ENCODE measurements at regions not wholly inside any gene's neighbourhood (a gene's known extent, or its start where the extent isn't known, plus 50 kb on each side); places are given as distances from the start of the nearest gene placed in this dataset.

DNA sequence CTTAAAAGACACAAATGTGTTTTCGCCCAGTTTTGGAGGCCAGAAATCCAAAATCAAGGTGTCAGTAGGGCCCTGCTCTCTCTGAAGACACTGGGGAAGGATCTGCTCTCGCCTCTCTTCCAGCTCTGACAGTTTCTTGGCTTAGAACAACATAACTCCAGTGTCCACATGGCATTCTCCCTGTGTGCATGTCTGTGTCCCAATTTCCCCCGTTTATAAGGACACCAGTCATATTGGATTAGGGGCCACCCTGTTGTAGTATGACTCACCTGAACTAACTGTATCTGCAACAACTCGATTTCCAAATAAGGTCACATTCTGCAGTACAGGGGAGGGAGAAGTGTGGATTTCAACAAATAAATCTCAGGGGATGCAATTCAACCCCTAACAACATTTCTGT, 263.2 kb downstream of the SS18 start:
- Histone ChIP-seq H3K4me3 (no peak overlapping the region), H3K27ac (no peak overlapping the region)
- TF ChIP-seq, protein P1, sequence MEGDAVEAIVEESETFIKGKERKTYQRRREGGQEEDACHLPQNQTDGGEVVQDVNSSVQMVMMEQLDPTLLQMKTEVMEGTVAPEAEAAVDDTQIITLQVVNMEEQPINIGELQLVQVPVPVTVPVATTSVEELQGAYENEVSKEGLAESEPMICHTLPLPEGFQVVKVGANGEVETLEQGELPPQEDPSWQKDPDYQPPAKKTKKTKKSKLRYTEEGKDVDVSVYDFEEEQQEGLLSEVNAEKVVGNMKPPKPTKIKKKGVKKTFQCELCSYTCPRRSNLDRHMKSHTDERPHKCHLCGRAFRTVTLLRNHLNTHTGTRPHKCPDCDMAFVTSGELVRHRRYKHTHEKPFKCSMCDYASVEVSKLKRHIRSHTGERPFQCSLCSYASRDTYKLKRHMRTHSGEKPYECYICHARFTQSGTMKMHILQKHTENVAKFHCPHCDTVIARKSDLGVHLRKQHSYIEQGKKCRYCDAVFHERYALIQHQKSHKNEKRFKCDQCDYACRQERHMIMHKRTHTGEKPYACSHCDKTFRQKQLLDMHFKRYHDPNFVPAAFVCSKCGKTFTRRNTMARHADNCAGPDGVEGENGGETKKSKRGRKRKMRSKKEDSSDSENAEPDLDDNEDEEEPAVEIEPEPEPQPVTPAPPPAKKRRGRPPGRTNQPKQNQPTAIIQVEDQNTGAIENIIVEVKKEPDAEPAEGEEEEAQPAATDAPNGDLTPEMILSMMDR (IDR thresholded peaks at IDR 0.05), result no peak
- DNase-seq (ENCODE audit: low spot score), result no peak

DNA sequence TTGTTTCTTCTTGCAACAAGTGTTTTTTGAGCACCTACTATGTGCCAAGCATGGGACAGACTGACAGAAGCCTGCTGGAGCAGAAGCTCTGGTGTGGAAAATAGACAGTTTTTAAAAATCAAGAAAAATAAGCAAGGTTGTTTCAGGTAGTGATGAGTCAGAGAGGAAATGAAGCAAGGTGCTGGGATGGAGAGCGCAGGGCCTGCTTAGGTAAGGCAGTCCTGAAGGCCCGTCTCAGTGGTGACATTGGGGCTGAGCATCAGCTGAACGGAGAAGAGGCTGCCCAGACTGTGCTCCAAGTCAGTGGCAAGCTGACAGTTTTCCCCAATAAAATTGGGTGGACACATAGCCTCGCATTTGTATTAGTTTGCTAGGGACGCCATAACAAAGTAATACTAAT, 263.6 kb downstream of the SS18 start:
- DNase-seq (ENCODE audit: low spot score), result no peak
- TF ChIP-seq, protein P1 (IDR thresholded peaks at IDR 0.05), result no peak
- no peak overlapping the region for H3K27ac ChIP-seq
- H3K4me3 ChIP-seq, result no peak overlapping the region

DNA sequence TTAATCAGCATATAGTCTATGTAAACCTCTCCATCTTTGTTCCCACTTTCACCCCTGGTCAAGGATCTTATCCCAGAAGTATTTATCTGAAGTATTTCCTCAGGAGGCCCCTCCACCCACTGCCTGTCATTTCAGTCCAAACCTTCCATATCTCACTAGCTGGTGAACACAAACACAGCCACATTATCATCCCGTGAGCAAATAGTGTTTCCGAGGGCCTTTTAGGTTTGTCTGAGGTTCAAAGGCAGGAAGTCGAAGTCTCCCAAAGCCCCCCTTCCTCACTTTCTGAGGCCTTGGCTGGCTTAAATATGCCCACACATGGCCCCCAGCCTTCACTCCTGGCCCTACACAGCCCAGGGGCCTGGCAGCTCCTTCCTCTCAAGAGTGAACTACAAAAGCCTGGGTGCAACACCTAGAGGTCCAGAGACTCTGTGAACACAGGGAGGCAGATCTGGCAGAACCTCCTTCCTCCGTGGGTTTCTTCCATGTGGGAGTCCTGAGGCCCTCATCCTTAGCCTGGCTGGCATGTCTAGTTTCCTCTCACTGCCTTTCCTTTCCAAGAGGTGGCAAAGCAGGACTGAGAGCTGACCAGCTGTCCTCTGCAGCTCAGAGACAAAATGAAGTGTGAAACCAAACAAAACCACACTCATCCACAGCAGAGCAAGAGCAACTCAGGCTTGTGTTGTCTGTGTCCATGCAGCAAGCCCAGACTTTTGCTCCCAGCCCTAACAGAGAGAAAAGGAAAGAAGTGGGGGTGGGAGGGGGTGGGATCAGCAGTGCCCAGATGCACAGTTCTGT, 264.2 kb downstream of the SS18 start:
- no peak for DNase-seq (ENCODE audit: low spot score)
- TF ChIP-seq, protein P1 (IDR thresholded peaks at IDR 0.05), result no peak
- Histone ChIP-seq H3K27ac (no peak overlapping the region), H3K4me3 (no peak overlapping the region)

DNA sequence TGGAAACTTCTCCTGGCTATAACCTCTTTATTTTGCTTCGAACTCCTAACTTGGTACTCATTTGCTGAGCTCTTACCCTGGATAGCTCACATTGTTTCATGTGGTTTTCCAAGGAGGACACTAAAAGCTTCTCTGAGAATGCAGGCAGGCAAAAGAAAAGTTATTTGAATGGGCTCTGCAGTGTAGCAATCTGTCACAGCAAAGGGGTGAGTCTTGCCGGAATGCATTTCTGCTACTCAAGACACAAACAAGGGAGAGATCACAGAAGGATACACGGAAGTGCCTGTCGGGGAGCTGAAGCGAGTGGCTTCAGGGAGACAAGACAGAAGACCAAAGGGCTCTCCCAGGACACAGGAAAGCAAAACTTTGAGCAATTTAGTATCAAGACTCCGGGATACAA, 265.4 kb downstream of the SS18 start:
- TF ChIP-seq, protein P1 (IDR thresholded peaks at IDR 0.05), result no peak
- no peak for DNase-seq (ENCODE audit: low spot score)
- no peak overlapping the region for H3K4me3 ChIP-seq
- H3K27ac ChIP-seq, result no peak overlapping the region

DNA sequence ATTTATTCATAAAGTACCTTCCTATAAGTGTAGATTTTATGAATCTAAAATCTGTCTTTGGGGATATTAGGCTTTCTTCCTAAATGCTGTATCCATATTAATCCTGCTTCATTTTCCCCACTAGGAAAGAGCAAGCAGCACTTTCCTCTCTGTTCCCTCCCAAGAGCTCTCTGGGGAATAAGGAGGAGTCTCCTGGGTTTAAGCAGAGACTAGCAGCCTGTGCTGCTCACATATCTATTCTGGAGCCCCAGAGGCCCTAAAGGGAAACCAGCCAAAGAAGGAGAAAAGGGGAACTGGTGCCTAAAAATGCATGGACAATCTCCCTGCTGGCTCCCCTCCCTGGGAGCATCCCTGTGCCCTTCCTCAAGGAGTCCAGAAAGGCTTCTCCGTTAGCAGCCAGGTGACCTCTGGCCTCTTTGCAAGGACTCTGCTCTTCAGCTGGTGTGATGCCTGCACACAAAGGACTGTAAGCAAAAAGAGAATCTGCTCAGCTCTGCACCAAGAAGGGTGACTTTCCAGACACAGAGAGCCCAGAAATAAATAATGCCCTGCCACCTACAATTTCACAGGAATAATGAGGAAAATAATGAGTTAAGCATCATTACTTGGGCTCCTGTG, 270.6 kb downstream of the SS18 start:
- no peak overlapping the region for H3K27ac ChIP-seq
- no peak overlapping the region for H3K4me3 ChIP-seq
- TF ChIP-seq, protein P1 (IDR thresholded peaks at IDR 0.05), result no peak
- no peak for DNase-seq (ENCODE audit: low spot score)

DNA sequence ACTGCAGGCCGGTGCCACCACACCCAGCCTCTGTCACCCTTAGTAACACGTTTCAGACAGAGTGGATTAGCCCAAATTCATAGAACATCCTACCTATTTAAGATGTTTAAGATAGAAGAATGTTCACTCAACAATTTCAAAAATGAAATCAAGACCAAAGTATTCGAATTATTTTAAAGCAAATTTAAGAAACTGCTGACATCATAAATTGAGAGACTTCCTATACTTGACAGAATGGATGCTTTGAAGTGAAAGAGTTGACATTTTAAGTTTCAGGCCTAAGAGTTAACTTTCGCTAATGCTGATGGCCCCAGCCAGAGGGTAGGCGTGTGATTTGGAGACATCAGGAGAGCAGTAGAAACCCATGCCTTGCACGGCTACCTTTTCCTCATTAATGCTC, 271.9 kb downstream of the SS18 start:
- no peak for DNase-seq (ENCODE audit: low spot score)
- Histone ChIP-seq H3K27ac (no peak overlapping the region), H3K4me3 (no peak overlapping the region)
- TF ChIP-seq, protein P1 (IDR thresholded peaks at IDR 0.05), result no peak
